Thyroid gland (tissue), 4 donors: ENCODE measurements at regions not wholly inside any gene's neighbourhood (a gene's known extent, or its start where the extent isn't known, plus 50 kb on each side); places are given as distances from the start of the nearest gene placed in this dataset.

Source experiments
- POLR2A ChIP-seq, 2 donors: fragments of 450-650 bp; IDR thresholded peaks; one replicate each; pipeline ENCODE4 v1.6.1; 2017; ENCODE audit warnings: antibody characterized with exemption in 2 of 2, mild to moderate bottlenecking in 2 of 2, moderate library complexity in 1 of 2
- TF ChIP-seq, protein P1 (sequence below), 6 experiments: fragments of 200-600 bp in 3 of 6; fragments of 450-650 bp in 3 of 6; sonication (generic) in 3 of 6; IDR thresholded peaks; one replicate each; pipeline ENCODE4 v1.5.1; 2016 to 2019; ENCODE audit warnings: antibody characterized with exemption in 6 of 6, mild to moderate bottlenecking in 2 of 6, inconsistent platforms in 1 of 6, moderate library complexity in 1 of 6

DNA sequence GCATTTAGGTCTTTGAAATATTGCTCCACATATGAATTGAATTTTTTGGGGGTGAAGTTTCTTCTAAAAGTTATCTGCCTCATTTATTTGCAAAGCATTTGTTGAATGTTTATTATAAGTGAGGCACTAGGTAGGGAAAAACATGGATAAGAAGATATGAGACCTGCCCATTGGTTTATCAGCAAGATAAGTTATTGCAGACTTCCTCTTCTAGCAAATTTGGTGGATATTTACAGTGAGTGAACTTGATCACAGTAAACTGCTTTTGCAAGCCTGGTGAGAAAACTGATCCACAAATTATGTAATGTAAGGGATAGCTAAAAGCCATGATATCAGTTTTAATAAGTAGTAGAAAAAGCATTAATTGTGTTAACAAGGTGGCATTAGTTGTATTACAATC, 364.8 kb downstream of the SOCS6 start:
- no peak for TF ChIP-seq POLR2A (IDR thresholded peaks at IDR 0.05)
- TF ChIP-seq, protein P1, sequence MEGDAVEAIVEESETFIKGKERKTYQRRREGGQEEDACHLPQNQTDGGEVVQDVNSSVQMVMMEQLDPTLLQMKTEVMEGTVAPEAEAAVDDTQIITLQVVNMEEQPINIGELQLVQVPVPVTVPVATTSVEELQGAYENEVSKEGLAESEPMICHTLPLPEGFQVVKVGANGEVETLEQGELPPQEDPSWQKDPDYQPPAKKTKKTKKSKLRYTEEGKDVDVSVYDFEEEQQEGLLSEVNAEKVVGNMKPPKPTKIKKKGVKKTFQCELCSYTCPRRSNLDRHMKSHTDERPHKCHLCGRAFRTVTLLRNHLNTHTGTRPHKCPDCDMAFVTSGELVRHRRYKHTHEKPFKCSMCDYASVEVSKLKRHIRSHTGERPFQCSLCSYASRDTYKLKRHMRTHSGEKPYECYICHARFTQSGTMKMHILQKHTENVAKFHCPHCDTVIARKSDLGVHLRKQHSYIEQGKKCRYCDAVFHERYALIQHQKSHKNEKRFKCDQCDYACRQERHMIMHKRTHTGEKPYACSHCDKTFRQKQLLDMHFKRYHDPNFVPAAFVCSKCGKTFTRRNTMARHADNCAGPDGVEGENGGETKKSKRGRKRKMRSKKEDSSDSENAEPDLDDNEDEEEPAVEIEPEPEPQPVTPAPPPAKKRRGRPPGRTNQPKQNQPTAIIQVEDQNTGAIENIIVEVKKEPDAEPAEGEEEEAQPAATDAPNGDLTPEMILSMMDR (IDR thresholded peaks at IDR 0.05): no peak
